ENCODE measurements at regions not wholly inside any gene's neighbourhood (a gene's known extent, or its start where the extent isn't known, plus 50 kb on each side); places are given as distances from the start of the nearest gene placed in this dataset.

DNA sequence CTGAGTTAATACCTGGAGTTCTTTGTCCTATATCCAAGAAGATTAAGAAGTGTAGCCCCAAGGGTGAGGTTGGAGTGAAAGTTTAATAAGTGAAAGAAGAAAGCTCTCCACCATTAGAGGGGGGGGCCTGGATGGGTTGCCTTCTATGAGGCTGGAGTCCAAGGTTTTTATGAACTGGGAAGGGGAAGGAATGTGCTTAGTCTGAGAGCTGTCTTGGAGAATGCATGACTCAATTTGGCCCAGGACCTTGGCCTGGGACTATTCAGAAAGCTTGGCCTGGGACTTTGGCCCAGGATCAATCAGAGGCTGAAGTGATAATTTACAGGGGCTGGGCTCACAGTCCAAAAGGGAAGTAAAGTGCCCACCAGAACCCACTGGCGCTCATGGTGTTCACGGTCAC lies 1049.0 kb upstream of the GRIA3 start:
- no peak for TF ChIP-seq CTCF (IDR thresholded peaks at IDR 0.05)
- no peak for TF ChIP-seq POLR2A (IDR thresholded peaks at IDR 0.05)
